ENCODE measurements at regions not wholly inside any gene's neighbourhood (a gene's known extent, or its start where the extent isn't known, plus 50 kb on each side); places are given as distances from the start of the nearest gene placed in this dataset.

DNA sequence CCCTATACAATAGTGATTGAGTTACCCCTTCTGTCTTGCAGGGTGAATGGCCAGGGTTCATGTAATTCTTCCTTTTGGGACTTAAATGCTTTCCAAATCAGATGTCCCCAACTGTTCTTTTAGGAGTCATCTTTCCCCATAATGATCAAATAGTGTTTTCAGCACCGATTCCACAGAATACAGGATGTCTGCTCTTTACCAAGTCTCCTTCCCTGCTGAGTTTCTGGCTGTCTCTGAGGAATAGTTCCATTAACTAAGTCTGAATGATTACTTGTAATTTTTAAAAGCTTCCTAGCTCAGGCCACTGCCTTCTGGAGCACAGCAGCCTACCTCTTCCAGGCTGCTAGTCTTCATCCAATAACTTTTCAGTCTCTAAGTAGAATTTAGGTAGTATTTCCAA, 630.7 kb upstream of the ZNF608 start:
- H3K4me1 Mint-ChIP-seq, result peaks cover 59% of the 10 kb centered on the region

DNA sequence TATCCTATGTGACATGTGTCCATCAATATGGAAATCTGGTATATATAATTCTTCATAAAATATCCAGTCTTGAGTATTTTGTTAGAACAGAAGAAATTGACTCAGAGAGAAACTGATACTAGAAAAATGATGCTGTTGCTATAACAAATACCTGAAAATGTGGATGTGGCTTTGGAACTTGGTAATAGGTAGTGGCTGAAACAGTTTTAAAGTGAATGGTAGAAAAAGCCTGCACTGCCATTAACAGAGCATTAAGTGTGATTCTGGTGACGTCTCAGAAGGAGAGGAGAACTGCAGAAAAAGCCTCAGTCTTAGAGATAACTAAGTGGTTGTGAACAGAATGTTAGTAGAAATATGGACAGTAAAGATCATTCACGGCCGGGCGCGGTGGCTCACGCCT, 634.9 kb upstream of the ZNF608 start:
- peaks cover 6% of the 10 kb centered on the region for H3K9me3 Mint-ChIP-seq
- H3K36me3 Mint-ChIP-seq (ENCODE audit: low read depth), result no peaks in the 10 kb centered on the region
- peaks cover 37% of the 10 kb centered on the region for H3K4me1 Mint-ChIP-seq
- TF ChIP-seq, protein P1, sequence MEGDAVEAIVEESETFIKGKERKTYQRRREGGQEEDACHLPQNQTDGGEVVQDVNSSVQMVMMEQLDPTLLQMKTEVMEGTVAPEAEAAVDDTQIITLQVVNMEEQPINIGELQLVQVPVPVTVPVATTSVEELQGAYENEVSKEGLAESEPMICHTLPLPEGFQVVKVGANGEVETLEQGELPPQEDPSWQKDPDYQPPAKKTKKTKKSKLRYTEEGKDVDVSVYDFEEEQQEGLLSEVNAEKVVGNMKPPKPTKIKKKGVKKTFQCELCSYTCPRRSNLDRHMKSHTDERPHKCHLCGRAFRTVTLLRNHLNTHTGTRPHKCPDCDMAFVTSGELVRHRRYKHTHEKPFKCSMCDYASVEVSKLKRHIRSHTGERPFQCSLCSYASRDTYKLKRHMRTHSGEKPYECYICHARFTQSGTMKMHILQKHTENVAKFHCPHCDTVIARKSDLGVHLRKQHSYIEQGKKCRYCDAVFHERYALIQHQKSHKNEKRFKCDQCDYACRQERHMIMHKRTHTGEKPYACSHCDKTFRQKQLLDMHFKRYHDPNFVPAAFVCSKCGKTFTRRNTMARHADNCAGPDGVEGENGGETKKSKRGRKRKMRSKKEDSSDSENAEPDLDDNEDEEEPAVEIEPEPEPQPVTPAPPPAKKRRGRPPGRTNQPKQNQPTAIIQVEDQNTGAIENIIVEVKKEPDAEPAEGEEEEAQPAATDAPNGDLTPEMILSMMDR (conservative IDR thresholded peaks at IDR 0.05), result no peak
- no peak for DNase-seq (ENCODE audit: low read depth, low spot score)
- H3K4me3 Mint-ChIP-seq, result no peak overlapping the region
- H3K27me3 Mint-ChIP-seq (ENCODE audit: low read depth), result no peaks in the 10 kb centered on the region
- peak overlapping the region; percentile 58 for H3K27ac Mint-ChIP-seq (ENCODE audit: unreplicated experiment)

More for the DNA sequence above, 630.7 kb upstream of the ZNF608 start:
- Mint-ChIP-seq H3K4me3 (peak overlapping the region; percentile 4), H3K9me3 (peaks cover 8% of the 10 kb centered on the region), H3K36me3 (ENCODE audit: low read depth) (no peaks in the 10 kb centered on the region), H3K27ac (ENCODE audit: unreplicated experiment) (peak overlapping the region; percentile 78), H3K27me3 (ENCODE audit: low read depth) (no peaks in the 10 kb centered on the region)
- no peak for DNase-seq (ENCODE audit: low read depth, low spot score)
- TF ChIP-seq, protein P1 (conservative IDR thresholded peaks at IDR 0.05), result no peak

GRCh38 chr5:125384071-125384470, 637.6 kb upstream of the ZNF608 start:
- DNase-seq (ENCODE audit: low read depth, low spot score), result no peak
- Mint-ChIP-seq H3K27me3 (ENCODE audit: low read depth) (no peaks in the 10 kb centered on the region), H3K27ac (ENCODE audit: unreplicated experiment) (no peak overlapping the region), H3K9me3 (peaks cover 6% of the 10 kb centered on the region), H3K36me3 (ENCODE audit: low read depth) (no peaks in the 10 kb centered on the region), H3K4me1 (peaks cover 19% of the 10 kb centered on the region), H3K4me3 (no peak overlapping the region)
- TF ChIP-seq, protein P1 (conservative IDR thresholded peaks at IDR 0.05), result no peak

DNA sequence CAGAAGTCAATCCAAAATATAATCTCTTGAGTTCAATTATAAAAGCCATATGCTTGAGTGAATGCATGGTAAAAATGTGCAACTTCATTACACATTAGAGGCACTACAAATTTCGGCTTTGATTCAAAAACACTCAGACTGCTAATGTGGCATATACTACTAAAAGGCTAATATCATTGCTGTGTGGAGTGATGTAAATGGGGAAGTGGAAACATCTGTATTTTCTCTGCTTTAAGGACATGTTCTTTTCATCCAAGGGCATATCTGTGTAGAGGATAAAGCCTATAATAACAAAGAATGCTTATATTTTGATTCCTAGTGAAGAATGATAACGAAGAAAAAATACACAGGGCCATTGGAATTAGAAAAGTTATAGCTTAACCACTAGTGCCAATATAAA, 643.9 kb upstream of the ZNF608 start:
- H3K4me3 Mint-ChIP-seq, result no peak overlapping the region
- no peaks in the 10 kb centered on the region for H3K27me3 Mint-ChIP-seq (ENCODE audit: low read depth)
- no peak overlapping the region for H3K27ac Mint-ChIP-seq (ENCODE audit: unreplicated experiment)
- H3K4me1 Mint-ChIP-seq, result peaks cover 19% of the 10 kb centered on the region
- H3K36me3 Mint-ChIP-seq (ENCODE audit: low read depth), result peaks cover 6% of the 10 kb centered on the region
- TF ChIP-seq, protein P1 (conservative IDR thresholded peaks at IDR 0.05), result no peak
- peaks cover 5% of the 10 kb centered on the region for H3K9me3 Mint-ChIP-seq
- no peak for DNase-seq (ENCODE audit: low read depth, low spot score)

GRCh38 chr5:125393221-125393815, 646.9 kb upstream of the ZNF608 start:
- peaks cover 10% of the 10 kb centered on the region for H3K36me3 Mint-ChIP-seq (ENCODE audit: low read depth)
- TF ChIP-seq, protein P1 (conservative IDR thresholded peaks at IDR 0.05), result no peak
- peaks cover 5% of the 10 kb centered on the region for H3K4me1 Mint-ChIP-seq
- no peak for DNase-seq (ENCODE audit: low read depth, low spot score)
- H3K27ac Mint-ChIP-seq (ENCODE audit: unreplicated experiment), result no peak overlapping the region
- no peaks in the 10 kb centered on the region for H3K27me3 Mint-ChIP-seq (ENCODE audit: low read depth)
- H3K9me3 Mint-ChIP-seq, result peaks cover 12% of the 10 kb centered on the region
- no peak overlapping the region for H3K4me3 Mint-ChIP-seq

All from neural crest cell (in vitro differentiated cells).